ENCODE measurements at regions not wholly inside any gene's neighbourhood (a gene's known extent, or its start where the extent isn't known, plus 50 kb on each side); places are given as distances from the start of the nearest gene placed in this dataset.

- TF ChIP-seq CTCF (IDR thresholded peaks at IDR 0.05; ENCODE audit: insufficient read depth, low read depth, low read length) (no peak), EZH2 (IDR thresholded peaks at IDR 0.05; ENCODE audit: insufficient read depth, low read length) (no peak)
These were observed 121.3 kb upstream of the CACNA1A start for GRCh38 chr19:13627531-13627930.
